HT1080 (cell line): ENCODE measurements at regions not wholly inside any gene's neighbourhood (a gene's known extent, or its start where the extent isn't known, plus 50 kb on each side); places are given as distances from the start of the nearest gene placed in this dataset.
"Not testable (repeated sequence)": the region's sequence is repeated elsewhere in the genome, so short reads cannot be mapped to it uniquely, and the experiment has no call there.

ENCODE experiments used
- DNase-seq: peaks from one replicate; pipeline ENCODE4 v3.0.0-alpha.2; 2015; ENCODE audit warnings: low read depth

- not testable (repeated sequence) for DNase-seq
These were observed 246.7 kb upstream of the TP53TG3C start for GRCh38 chr16:32947336-32947735.

- DNase-seq = not testable (repeated sequence)
These were observed 247.9 kb upstream of the TP53TG3C start for GRCh38 chr16:32946041-32946560.

GRCh38 chr16:32945311-32945710, 248.7 kb upstream of the TP53TG3C start:
- DNase-seq = not testable (repeated sequence)

- DNase-seq = not testable (repeated sequence)
These were observed 254.2 kb upstream of the TP53TG3C start for GRCh38 chr16:32939845-32940244.

GRCh38 chr16:32937929-32938328, 256.1 kb upstream of the TP53TG3C start:
- not testable (repeated sequence) for DNase-seq

GRCh38 chr16:32932240-32933040, 256.5 kb upstream of the TP53TG3 start:
- not testable (repeated sequence) for DNase-seq

- not testable (repeated sequence) for DNase-seq
These were observed 249.2 kb upstream of the TP53TG3 start for GRCh38 chr16:32925192-32925591.

- DNase-seq = peak; percentile 4
These were observed 246.6 kb upstream of the TP53TG3 start for GRCh38 chr16:32922578-32922977.

- DNase-seq = not testable (repeated sequence)
These were observed 239.4 kb upstream of the TP53TG3 start for GRCh38 chr16:32915346-32915745.

GRCh38 chr16:32897782-32898181, 221.8 kb upstream of the TP53TG3 start:
- not testable (repeated sequence) for DNase-seq

- DNase-seq = not testable (repeated sequence)
These were observed 209.4 kb upstream of the TP53TG3 start for GRCh38 chr16:32885392-32885791.

GRCh38 chr16:32884556-32884955, 208.6 kb upstream of the TP53TG3 start:
- DNase-seq = not testable (repeated sequence)

- not testable (repeated sequence) for DNase-seq
These were observed 206.4 kb upstream of the TP53TG3 start for GRCh38 chr16:32882328-32882857.

- DNase-seq = not testable (repeated sequence)
These were observed 205.7 kb upstream of the TP53TG3 start for GRCh38 chr16:32881631-32882030.

- DNase-seq = not testable (repeated sequence)
These were observed 204.0 kb upstream of the TP53TG3 start for GRCh38 chr16:32880009-32880408.

GRCh38 chr16:32876718-32877117, 200.8 kb upstream of the TP53TG3 start:
- DNase-seq = not testable (repeated sequence)

GRCh38 chr16:32873783-32874182, 197.8 kb upstream of the TP53TG3 start:
- not testable (repeated sequence) for DNase-seq

- not testable (repeated sequence) for DNase-seq
These were observed 197.2 kb upstream of the TP53TG3 start for GRCh38 chr16:32873120-32873519.

GRCh38 chr16:32870628-32871027, 194.7 kb upstream of the TP53TG3 start:
- DNase-seq = not testable (repeated sequence)

GRCh38 chr16:32868334-32868733, 192.4 kb upstream of the TP53TG3 start:
- DNase-seq = not testable (repeated sequence)

- not testable (repeated sequence) for DNase-seq
These were observed 189.3 kb upstream of the TP53TG3 start for GRCh38 chr16:32865284-32865683.

- DNase-seq = not testable (repeated sequence)
These were observed 185.7 kb upstream of the TP53TG3 start for GRCh38 chr16:32861476-32862201.
